MM.1S (cell line): ENCODE measurements at regions not wholly inside any gene's neighbourhood (a gene's known extent, or its start where the extent isn't known, plus 50 kb on each side); places are given as distances from the start of the nearest gene placed in this dataset.

ENCODE experiments used
- EZH2 ChIP-seq: fragments of 300-600 bp; sonication (generic); optimal IDR thresholded peaks from 2 replicates; pipeline ENCODE3; 2017; ENCODE audit warnings: low read depth, mild to moderate bottlenecking, antibody characterized with exemption, low read length, mixed read lengths
- EZH2phosphoT487 ChIP-seq: fragments of 300-600 bp; sonication (generic); IDR thresholded peaks from 2 replicates; pipeline ENCODE4 v1.6.1; 2018; ENCODE audit warnings: antibody characterized with exemption, low read length
- TF ChIP-seq, protein P1 (sequence below): fragments of 300-600 bp; sonication (generic); IDR thresholded peaks from 2 replicates; pipeline ENCODE4 v1.5.1; 2016; ENCODE audit warnings: antibody characterized with exemption, low read length, mixed read lengths

DNA sequence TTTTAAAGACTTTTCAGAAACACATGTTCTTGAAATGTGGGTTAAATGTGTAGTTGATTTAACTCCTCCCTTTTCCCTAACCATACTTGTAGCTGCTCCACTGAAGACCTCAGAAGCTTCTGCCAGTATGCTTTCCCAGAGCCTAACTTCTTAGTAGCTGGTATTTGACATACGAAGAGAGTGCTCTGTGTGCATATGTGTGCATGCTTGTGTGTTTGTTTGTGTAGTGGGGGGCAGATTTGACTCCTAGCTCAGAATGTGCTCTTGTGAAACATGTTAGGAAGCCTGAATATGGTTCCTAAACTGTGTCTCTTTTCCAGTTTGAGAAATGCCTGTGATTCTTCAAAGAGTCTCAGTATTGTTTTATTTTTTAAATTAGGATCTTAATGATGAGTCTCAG is 420.4 kb downstream of the PCNX1 start:
- TF ChIP-seq, protein P1, sequence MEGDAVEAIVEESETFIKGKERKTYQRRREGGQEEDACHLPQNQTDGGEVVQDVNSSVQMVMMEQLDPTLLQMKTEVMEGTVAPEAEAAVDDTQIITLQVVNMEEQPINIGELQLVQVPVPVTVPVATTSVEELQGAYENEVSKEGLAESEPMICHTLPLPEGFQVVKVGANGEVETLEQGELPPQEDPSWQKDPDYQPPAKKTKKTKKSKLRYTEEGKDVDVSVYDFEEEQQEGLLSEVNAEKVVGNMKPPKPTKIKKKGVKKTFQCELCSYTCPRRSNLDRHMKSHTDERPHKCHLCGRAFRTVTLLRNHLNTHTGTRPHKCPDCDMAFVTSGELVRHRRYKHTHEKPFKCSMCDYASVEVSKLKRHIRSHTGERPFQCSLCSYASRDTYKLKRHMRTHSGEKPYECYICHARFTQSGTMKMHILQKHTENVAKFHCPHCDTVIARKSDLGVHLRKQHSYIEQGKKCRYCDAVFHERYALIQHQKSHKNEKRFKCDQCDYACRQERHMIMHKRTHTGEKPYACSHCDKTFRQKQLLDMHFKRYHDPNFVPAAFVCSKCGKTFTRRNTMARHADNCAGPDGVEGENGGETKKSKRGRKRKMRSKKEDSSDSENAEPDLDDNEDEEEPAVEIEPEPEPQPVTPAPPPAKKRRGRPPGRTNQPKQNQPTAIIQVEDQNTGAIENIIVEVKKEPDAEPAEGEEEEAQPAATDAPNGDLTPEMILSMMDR: no peak
- TF ChIP-seq EZH2phosphoT487: no peak
- no peak for TF ChIP-seq EZH2
